GM21576 (cell line): ENCODE measurements at regions not wholly inside any gene's neighbourhood (a gene's known extent, or its start where the extent isn't known, plus 50 kb on each side); places are given as distances from the start of the nearest gene placed in this dataset.

ENCODE experiments used
- ATAC-seq: cut with Tn5 transposase; IDR thresholded peaks from one replicate; pipeline ENCODE4 v1.9.1; 2021; ENCODE audit warnings: mild to moderate bottlenecking, moderate library complexity; ENCODE audit not compliant: unreplicated experiment

- no peak for ATAC-seq
Observed at GRCh38 chr22:48342016-48342415, 1485.7 kb downstream of the BRD1 start.

GRCh38 chr22:48340727-48341709 is 1486.7 kb downstream of the BRD1 start:
- ATAC-seq, result no peak

DNA sequence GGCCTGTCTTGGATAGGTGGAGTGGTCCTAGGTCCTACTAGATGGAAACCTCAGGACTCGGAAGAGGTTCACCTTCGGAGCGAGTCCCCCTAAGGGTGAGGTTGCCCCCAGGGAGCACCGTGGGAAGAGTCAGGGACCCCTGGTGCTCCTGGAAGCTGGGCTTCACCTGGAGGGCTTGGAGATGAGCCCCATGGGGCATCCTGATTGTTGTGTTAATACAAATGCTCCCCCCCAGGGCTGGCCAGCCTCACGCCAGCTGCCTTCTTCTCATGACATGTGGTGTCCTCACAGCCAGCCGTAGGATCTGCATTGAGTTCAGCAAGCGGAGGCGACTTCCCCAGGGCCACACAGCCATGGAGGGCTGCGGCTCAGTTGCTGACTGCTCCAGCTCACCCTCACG is 1487.5 kb downstream of the BRD1 start:
- no peak for ATAC-seq

DNA sequence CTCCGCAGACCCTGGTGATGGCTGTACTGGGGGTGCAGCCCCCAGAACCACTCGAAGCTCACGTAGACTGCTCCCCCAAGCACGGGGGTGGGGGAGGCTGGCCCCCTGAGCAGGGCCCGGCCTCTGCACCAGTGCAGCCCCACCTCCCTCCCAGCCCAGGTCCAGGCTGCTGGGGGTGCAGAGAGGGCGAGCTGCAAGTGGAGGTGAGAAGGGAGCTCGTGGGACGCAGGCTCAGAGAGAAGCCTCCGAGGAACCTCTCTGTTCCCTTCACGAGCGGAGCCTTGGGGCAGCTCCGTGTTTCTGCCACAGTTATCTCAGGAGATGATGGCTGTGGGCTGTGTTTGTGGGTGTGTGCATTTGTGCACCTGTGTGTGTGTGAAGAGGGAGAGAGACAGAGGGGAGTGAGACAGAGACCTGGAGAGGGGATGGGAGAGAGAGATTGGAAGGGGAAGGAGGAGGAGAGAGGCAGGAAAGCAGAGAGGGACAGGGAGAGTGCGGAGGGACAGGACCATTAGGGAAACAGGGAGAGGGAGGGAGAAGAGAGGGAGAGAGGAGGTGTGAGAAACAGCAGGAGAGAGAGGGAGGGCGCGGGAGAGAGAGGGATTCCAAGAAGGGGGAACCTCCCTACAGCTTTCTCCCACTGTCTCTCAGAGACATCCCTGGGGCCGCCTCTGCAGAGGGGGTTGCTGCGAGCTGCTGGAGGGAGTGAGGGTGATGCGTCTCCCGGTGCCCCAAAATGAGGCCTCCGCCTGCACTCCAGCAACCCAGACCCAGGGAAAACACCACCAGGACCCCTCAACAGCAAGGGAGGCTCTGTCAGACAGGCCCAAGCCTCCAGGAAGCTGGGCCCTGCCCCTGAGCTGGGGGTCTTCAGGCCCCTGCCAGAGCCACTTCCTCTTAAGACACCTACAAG is 1488.6 kb downstream of the BRD1 start:
- ATAC-seq, result no peak

DNA sequence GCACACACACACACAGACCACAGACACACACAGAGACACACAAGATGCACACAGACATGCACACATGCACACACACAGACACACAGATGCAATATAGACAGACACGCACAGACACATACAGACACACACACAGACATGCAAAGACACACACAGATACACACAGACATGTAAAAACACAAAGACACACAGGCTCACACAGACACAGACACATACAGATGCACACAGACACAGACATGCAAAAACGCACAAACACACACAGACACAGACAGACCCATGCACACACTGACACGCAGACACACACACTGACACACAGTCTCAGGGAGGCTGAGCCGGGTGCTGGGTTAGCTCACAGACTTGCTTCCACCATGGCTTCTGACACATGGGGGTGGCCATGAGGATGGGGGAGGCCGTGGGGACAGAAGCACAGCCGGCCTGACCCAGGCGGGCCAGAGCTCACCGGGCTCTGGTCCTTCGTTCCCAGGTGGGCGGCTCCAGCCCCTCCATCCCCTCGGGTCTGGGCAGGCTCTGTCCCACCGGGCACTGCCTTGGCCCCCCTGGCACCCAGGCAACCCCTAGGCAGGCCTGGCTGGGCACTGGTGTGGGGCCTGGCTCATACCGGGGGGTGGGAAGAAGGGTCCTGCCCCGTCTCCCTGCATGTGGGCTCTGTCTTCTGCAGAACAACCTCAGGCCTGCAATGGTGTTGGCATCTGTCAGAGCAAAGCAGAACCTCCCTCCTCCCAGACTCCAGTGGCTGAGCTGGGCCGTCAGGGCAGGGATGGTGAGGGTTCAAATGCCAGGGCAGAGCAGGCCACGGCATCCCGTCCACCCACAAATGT is 1489.5 kb downstream of the BRD1 start:
- ATAC-seq, result no peak

DNA sequence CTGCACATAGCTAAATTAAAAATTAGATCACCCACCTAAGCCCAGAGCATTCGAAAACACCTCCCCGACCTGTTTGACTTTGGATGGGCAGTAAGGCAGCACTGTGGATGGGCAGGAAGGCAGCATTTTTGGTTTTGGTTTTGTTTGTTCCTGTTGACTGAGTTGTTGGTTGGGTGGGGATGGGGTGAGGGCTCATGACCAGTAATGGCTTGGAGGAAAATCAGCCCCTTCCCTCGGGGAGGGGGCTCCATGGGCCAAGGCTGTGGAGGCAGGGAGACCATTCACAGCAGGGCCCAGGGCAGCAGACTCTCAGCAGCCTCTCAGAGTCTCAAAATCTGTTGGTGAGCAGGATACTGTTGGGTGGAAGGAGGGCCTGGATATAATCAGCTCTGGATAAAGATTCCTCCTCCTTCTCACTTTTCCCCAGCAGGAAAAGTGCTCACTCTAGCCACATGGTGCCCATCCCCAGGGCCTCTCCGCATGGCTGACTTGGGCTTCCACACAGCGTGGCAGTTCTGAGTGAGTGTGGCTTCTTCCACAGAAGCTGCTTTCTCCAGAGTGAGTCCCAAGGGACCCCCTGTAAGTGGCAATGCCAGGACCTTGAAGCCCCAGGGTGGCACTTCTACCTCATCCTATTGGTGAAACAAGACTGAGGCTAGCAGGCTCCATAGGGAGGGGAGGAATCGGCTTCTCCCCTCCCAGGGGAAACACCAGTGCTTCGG is 1491.2 kb downstream of the BRD1 start:
- no peak for ATAC-seq

DNA sequence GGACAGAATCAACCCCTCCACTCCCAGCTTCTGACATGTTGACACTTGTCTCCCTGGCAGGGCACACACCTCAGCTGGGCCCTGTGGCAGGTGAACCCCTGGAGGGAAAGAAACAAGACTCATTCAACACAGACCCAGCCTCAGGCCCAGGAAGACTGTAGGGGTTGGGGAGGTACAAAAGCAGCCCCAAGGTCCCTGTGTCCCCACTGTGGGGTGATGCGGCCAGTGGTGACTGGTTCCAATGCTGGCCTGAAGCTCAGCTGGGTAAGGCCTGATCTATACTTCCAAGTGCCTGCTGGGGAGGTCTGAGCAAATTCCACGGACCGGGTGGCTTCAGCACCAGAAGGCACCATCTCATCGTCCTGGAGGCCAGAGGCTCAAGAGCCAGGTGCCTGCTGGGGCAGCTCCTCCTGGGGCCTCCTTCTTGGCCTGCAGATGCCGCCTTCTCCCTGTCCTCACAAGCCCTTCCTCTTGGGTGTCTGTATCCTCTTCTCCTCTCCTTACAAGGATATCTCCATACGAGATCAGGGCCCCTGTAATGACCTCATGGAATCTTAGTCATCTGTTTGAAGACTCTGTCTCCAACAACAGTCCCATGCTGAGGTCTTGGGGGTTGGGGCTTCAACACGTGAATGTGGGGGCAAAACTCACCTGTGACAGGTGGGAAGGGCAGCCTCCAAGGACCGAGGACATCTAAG is 1492.1 kb downstream of the BRD1 start:
- ATAC-seq, result no peak

DNA sequence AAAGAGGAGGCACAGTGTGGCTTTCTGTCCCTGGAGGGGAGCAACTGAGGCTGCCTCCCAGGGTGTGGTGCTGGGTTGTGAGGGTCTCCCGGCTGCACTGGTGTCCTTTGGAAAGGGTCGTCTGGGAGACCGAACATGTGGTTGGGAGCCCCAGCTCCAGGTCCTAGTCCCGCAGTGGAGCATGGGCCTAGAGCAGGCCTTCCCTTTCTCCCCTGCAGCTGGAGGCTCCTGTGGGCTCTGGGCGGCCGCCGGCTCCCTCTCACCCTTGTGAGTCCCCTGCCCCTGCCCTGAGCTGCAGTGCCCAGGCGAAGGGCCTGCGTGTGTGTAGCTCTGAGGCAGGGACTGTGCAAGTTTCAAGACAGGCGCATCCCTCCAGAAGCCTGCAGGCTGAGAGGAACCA is 1492.7 kb downstream of the BRD1 start:
- ATAC-seq, result no peak

DNA sequence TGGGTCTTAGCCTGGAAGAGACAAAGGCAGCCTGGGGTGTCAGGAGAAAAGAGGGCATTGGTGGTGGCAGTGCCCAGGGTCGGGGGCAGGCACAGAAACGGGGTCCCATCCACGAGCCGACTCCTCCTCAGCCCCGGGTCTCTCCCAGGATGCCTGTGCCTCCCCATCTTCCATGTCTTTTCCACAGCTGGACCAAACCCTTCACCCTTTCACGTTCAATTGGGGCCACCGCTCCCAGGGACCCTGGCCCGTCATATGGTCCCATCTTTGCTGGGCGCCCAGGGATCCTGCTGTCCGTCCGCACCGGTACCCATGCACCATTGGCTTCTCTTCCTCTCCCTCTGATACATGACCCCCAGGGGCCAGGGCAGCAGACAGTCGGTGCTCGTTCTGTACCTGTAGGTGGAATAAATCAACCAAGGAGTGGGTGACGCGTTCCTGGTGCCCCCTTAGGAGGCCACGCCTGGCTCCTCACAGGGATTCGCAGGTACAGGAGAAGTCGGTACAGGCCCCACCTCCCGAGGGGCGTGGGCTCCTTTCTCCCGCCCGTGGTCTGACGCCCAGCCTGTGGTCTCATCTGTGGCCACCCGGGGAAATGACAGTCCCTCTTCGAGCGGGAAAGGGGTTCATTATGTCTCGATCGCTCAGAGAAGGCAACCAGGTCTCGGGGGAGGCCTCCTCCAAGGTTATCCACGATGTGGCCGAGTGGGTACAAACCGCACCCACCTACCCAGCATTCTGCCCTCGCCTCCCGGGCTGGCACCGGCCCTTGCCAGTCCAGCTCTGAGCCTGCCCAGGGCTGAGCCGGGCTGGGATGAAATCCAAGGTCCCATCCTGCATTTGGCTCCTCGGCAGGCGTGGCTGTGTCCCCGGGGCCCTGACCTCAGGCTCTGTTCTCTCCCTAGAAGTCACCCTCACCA is 1493.6 kb downstream of the BRD1 start:
- ATAC-seq, result no peak

DNA sequence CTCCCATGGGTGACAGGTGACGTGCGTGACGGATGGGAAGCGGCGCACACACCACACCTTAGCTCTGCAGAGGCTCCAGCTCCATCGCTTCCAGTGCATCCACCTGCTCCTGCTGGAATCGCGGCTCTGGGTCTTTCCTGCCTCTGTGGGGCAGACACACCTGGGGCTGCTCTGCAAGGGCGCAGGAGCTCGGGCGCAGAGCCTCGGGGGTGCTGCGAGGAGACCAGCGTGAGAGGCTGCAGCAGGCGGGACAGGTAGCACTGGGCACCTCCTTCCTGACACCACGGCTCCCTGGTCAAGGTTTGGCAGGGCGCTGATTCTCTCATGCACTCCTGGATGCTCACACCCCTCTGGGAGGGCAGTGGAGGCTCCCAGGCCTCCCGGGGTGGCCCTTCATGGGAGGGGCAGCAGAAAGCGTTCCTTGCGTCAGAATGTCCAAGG is 1494.3 kb downstream of the BRD1 start:
- ATAC-seq, result no peak

- no peak for ATAC-seq
Observed at GRCh38 chr22:48332438-48333322, 1495.0 kb downstream of the BRD1 start.

DNA sequence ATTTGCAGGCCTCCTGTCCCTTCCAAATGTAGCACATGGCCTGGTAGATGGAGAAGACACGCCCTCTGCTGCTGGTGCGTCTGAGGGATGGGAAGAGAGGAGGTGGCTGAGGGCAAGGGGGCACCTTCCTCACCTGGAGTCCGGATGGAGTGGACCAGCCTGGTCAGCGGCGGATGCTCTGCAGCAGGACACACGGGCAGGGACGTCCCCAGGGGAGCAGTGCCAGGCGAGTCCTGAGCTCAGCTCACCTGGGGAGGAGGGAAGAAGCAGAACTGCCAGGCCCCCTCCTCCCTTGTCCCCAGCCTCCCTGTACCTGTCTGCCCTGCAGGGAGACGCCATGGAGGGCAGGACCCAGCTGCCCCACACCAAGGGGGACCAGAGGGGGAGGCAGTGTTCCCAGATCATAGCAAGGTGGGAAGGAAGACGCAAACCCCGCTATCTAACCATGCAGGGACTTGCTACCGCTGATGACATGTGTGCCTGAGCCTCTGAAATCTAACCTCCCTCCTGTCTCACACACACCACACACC is 1495.9 kb downstream of the BRD1 start:
- ATAC-seq, result no peak

- no peak for ATAC-seq
Observed at GRCh38 chr22:48331266-48331665, 1496.4 kb downstream of the BRD1 start.

GRCh38 chr22:48327721-48328120 is 1500.0 kb downstream of the BRD1 start:
- ATAC-seq, result no peak

DNA sequence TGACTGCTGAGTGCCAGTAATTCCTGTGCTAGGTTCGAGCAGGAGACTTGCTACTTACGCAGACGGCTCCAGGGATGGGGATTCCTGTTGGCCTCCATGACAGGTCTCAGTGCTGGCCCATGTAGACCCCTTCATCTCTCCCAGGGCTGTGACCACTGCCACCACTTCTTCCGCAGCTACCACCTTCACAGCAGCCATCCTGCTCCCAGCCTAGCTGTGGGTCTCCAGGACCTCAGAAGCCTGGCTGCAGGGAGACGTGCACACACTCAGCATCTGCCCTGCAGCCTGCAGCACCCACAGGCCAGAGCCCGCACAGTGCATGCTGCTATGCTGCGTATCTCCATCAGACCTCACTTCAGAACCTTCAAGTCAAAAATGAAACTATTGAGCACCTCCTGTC is 1503.9 kb downstream of the BRD1 start:
- no peak for ATAC-seq

DNA sequence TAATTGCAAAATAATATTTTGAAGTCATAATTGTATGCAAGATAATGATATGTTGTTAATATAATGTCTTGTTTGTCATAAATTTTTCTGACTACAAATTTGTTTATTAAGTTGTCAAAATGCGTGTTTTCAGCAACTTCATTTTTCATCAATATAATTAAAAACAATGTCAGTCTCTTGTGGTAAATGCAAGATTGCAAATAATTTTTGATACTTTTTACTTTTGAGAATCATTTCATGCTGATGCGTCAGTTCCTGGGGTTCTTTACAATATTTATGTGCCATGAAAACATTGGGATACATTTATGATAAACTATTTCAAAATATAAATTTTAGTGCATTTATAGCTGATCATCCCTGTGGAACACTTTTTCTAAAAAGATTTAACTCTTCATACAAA is 1504.8 kb downstream of the BRD1 start:
- ATAC-seq, result no peak

GRCh38 chr22:48321986-48322545 is 1505.6 kb downstream of the BRD1 start:
- no peak for ATAC-seq
